ENCODE measurements at regions not wholly inside any gene's neighbourhood (a gene's known extent, or its start where the extent isn't known, plus 50 kb on each side); places are given as distances from the start of the nearest gene placed in this dataset.

- no peak for DNase-seq (ENCODE audit: low spot score)
- TF ChIP-seq, protein P1, sequence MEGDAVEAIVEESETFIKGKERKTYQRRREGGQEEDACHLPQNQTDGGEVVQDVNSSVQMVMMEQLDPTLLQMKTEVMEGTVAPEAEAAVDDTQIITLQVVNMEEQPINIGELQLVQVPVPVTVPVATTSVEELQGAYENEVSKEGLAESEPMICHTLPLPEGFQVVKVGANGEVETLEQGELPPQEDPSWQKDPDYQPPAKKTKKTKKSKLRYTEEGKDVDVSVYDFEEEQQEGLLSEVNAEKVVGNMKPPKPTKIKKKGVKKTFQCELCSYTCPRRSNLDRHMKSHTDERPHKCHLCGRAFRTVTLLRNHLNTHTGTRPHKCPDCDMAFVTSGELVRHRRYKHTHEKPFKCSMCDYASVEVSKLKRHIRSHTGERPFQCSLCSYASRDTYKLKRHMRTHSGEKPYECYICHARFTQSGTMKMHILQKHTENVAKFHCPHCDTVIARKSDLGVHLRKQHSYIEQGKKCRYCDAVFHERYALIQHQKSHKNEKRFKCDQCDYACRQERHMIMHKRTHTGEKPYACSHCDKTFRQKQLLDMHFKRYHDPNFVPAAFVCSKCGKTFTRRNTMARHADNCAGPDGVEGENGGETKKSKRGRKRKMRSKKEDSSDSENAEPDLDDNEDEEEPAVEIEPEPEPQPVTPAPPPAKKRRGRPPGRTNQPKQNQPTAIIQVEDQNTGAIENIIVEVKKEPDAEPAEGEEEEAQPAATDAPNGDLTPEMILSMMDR (IDR thresholded peaks at IDR 0.05), result no peak
- peaks cover 0 to 27% of the 10 kb centered on the region in 2 donors for H3K4me1 ChIP-seq (ENCODE audit: control insufficient read depth in 1 of 2, low read depth in 2 of 2)
- H3K4me3 ChIP-seq, result no peak overlapping the region
- no peak overlapping the region for H3K27ac ChIP-seq
- ATAC-seq (ENCODE audit: insufficient number of reproducible peaks, low FRiP score, low read depth), result no peak
- H3K27me3 ChIP-seq (replicated peaks; ENCODE audit: insufficient read depth), result no peaks in the 10 kb centered on the region
- no peaks in the 10 kb centered on the region for H3K36me3 ChIP-seq
- H3K9me3 ChIP-seq, result no peaks in the 10 kb centered on the region
These were observed 118.2 kb upstream of the ADAMTS9 start for GRCh38 chr3:64805978-64806377.

DNA sequence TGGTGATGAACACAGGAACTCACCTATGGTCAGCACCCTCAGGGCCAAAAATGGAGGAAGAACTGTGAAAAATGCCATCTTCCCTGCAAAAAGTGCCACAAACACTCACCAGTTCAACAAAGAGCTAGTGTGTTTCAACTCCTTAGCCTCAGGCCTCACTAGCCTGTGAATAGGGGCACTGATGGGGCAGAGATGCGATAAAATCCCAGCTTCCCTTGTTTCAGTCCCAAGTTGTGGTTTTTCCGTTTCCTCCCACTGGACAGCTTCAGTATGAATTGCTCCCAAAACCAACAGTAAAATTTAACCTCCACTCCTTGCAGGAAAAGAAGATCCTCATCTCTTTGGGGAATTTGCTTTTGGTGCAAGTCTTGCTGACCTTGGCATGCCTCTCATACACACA lies 117.4 kb upstream of the ADAMTS9 start:
- no peak overlapping the region for H3K27ac ChIP-seq

GRCh38 chr3:64803469-64803868 lies 115.7 kb upstream of the ADAMTS9 start:
- Histone ChIP-seq H3K36me3 (peaks cover 8% of the 10 kb centered on the region), H3K27ac (no peak overlapping the region), H3K9me3 (no peaks in the 10 kb centered on the region), H3K4me3 (no peak overlapping the region), H3K4me1 (ENCODE audit: control insufficient read depth in 1 of 2, low read depth in 2 of 2) (peaks cover 0 to 24% of the 10 kb centered on the region in 2 donors), H3K27me3 (replicated peaks; ENCODE audit: insufficient read depth) (no peaks in the 10 kb centered on the region)
- DNase-seq (ENCODE audit: low spot score) (no peak), ATAC-seq (ENCODE audit: insufficient number of reproducible peaks, low FRiP score, low read depth) (no peak)
- TF ChIP-seq, protein P1 (IDR thresholded peaks at IDR 0.05), result no peak

More for the DNA sequence above, 117.4 kb upstream of the ADAMTS9 start:
- Histone ChIP-seq H3K9me3 (no peaks in the 10 kb centered on the region), H3K4me1 (ENCODE audit: control insufficient read depth in 1 of 2, low read depth in 2 of 2) (peaks cover 0 to 27% of the 10 kb centered on the region in 2 donors), H3K36me3 (no peaks in the 10 kb centered on the region), H3K4me3 (no peak overlapping the region), H3K27me3 (replicated peaks; ENCODE audit: insufficient read depth) (no peaks in the 10 kb centered on the region)
- TF ChIP-seq, protein P1 (IDR thresholded peaks at IDR 0.05), result no peak
- ATAC-seq (ENCODE audit: insufficient number of reproducible peaks, low FRiP score, low read depth), result no peak
- no peak for DNase-seq (ENCODE audit: low spot score)

DNA sequence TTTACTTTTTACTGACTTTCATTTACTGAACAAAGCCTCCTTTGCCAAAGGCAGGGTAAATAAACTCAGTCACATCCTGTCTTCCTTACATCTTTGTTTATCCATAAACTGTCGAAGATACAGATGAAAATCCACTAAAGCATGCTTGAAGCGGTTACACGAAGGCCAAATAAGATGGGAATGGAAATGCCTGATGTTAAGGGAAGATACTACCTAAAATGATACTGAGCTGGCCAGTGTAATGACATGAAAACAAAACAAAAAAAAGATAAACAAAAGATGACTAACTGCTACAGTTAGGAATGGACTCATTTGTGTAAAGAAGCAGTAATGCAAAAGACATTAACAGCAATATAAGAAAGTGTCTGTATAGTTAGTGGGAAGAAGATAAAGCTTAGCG lies 114.7 kb upstream of the ADAMTS9 start:
- Histone ChIP-seq H3K4me3 (no peak overlapping the region), H3K4me1 (ENCODE audit: control insufficient read depth in 1 of 2, low read depth in 2 of 2) (peaks cover 0 to 32% of the 10 kb centered on the region in 2 donors), H3K36me3 (peaks cover 8% of the 10 kb centered on the region), H3K27ac (no peak overlapping the region), H3K27me3 (replicated peaks; ENCODE audit: insufficient read depth) (no peaks in the 10 kb centered on the region), H3K9me3 (no peaks in the 10 kb centered on the region)
- TF ChIP-seq, protein P1 (IDR thresholded peaks at IDR 0.05), result no peak
- ATAC-seq (ENCODE audit: insufficient number of reproducible peaks, low FRiP score, low read depth) (no peak), DNase-seq (ENCODE audit: low spot score) (no peak)

GRCh38 chr3:64801856-64802255 lies 114.1 kb upstream of the ADAMTS9 start:
- Histone ChIP-seq H3K9me3 (no peaks in the 10 kb centered on the region), H3K27ac (no peak overlapping the region), H3K4me3 (no peak overlapping the region), H3K4me1 (ENCODE audit: control insufficient read depth in 1 of 2, low read depth in 2 of 2) (peaks cover 0 to 32% of the 10 kb centered on the region in 2 donors), H3K27me3 (replicated peaks; ENCODE audit: insufficient read depth) (no peaks in the 10 kb centered on the region), H3K36me3 (peaks cover 8% of the 10 kb centered on the region)
- no peak for DNase-seq (ENCODE audit: low spot score)
- no peak for ATAC-seq (ENCODE audit: insufficient number of reproducible peaks, low FRiP score, low read depth)
- TF ChIP-seq, protein P1 (IDR thresholded peaks at IDR 0.05), result no peak

All from thoracic aorta (tissue), 2 donors.